WTC11 (cell line): ENCODE measurements at regions not wholly inside any gene's neighbourhood (a gene's known extent, or its start where the extent isn't known, plus 50 kb on each side); places are given as distances from the start of the nearest gene placed in this dataset.
"Not testable (repeated sequence)": the region's sequence is repeated elsewhere in the genome, so short reads cannot be mapped to it uniquely, and the experiment has no call there.

Experiments used
- ATAC-seq: fragments of 200-7000 bp; cut with Tn5 transposase; 2 replicates; pipeline ENCODE4 v1.10.0; 2021; ENCODE audit warnings: mild to moderate bottlenecking, moderate library complexity
- CTCF ChIA-PET: fragments of 300-600 bp; sonication (Branson Sonifier 250); formaldehyde crosslinking; loops from one replicate; lab custom pipeline; 2021; ENCODE audit warnings: antibody characterized with exemption; lab: Charles Lee
- POLR2A ChIA-PET: fragments of 350-600 bp; sonication (Branson Sonifier 250); formaldehyde crosslinking; loops from one replicate; lab custom pipeline; 2021; ENCODE audit warnings: antibody characterized with exemption; lab: Charles Lee
- DNase-seq: peaks from one replicate; pipeline ENCODE4 v3.0.0; 2021; ENCODE audit warnings: low spot score
- H3K27ac Mint-ChIP-seq: 2 replicates; pipeline ENCODE4 v1.8.0; 2021; ENCODE audit warnings: mixed read lengths
- H3K27me3 Mint-ChIP-seq: 2 replicates; pipeline ENCODE4 v1.8.0; 2021; ENCODE audit warnings: low read depth, mild to moderate bottlenecking, moderate library complexity, mixed read lengths
- H3K36me3 Mint-ChIP-seq: 2 replicates; pipeline ENCODE4 v1.8.0; 2021; ENCODE audit warnings: mixed read lengths
- H3K4me1 Mint-ChIP-seq: 2 replicates; pipeline ENCODE4 v1.8.0; 2022; ENCODE audit warnings: mixed read lengths
- H3K4me3 Mint-ChIP-seq: 2 replicates; pipeline ENCODE4 v1.8.0; 2021; ENCODE audit warnings: mild to moderate bottlenecking, moderate library complexity, mixed read lengths
- H3K9me3 Mint-ChIP-seq: 2 replicates; pipeline ENCODE4 v1.8.0; 2021; ENCODE audit warnings: mixed read lengths
- ATF6 ChIP-seq: sonication (generic); formaldehyde crosslinking; IDR thresholded peaks from 2 replicates; pipeline ENCODE4 v1.8.1; 2023; ENCODE audit warnings: mild to moderate bottlenecking, missing genetic modification reagents
- CREB1 ChIP-seq: sonication (generic); formaldehyde crosslinking; IDR thresholded peaks from 2 replicates; pipeline ENCODE4 v1.8.0; 2023; ENCODE audit warnings: mild to moderate bottlenecking, missing genetic modification reagents
- CREM ChIP-seq: sonication (generic); formaldehyde crosslinking; IDR thresholded peaks from 2 replicates; pipeline ENCODE4 v1.8.1; 2022; ENCODE audit warnings: mild to moderate bottlenecking, missing genetic modification reagents, moderate library complexity
- ELF4 ChIP-seq: sonication (generic); formaldehyde crosslinking; IDR thresholded peaks from 2 replicates; pipeline ENCODE4 v1.8.1; 2022; ENCODE audit warnings: low read depth, mild to moderate bottlenecking, moderate library complexity, missing genetic modification reagents
- EMX1 ChIP-seq: fragments of 250-450 bp; sonication (Bioruptor Pico); IDR thresholded peaks from 2 replicates; pipeline ENCODE4 v1.8.0; 2021; ENCODE audit warnings: mild to moderate bottlenecking
- FOXJ3 ChIP-seq: sonication (generic); formaldehyde crosslinking; IDR thresholded peaks from 2 replicates; pipeline ENCODE4 v1.9.0; 2021; ENCODE audit warnings: missing genetic modification reagents, mild to moderate bottlenecking, borderline replicate concordance
- FOXK1 ChIP-seq: sonication (generic); formaldehyde crosslinking; IDR thresholded peaks from 2 replicates; pipeline ENCODE4 v1.8.0; 2022; ENCODE audit warnings: mild to moderate bottlenecking, moderate library complexity, missing genetic modification reagents
- FOXP4 ChIP-seq: sonication (generic); formaldehyde crosslinking; IDR thresholded peaks from 2 replicates; pipeline ENCODE4 v1.8.0; 2022; ENCODE audit warnings: mild to moderate bottlenecking, missing genetic modification reagents
- GRHL2 ChIP-seq: fragments of 250-450 bp; sonication (Bioruptor Pico); IDR thresholded peaks from 2 replicates; pipeline ENCODE4 v1.8.0; 2022; ENCODE audit warnings: mild to moderate bottlenecking, moderate library complexity; ENCODE audit not compliant: insufficient replicate concordance, severe bottlenecking
- HMGA2 ChIP-seq: fragments of 250-450 bp; sonication (Bioruptor Pico); IDR thresholded peaks from 2 replicates; pipeline ENCODE4 v1.4.0; 2021; ENCODE audit warnings: mild to moderate bottlenecking, moderate library complexity
- HMGXB4 ChIP-seq: sonication (generic); formaldehyde crosslinking; IDR thresholded peaks from 2 replicates; pipeline ENCODE4 v1.8.1; 2023; ENCODE audit warnings: mild to moderate bottlenecking, moderate library complexity, missing genetic modification reagents
- IRF2 ChIP-seq: sonication (generic); formaldehyde crosslinking; IDR thresholded peaks from 2 replicates; pipeline ENCODE4 v1.8.0; 2022; ENCODE audit warnings: low read depth, missing genetic modification reagents, borderline replicate concordance
- JAZF1 ChIP-seq: fragments of 250-450 bp; sonication (Bioruptor Pico); IDR thresholded peaks from 2 replicates; pipeline ENCODE4 v1.9.0; 2021; ENCODE audit warnings: moderate library complexity, mild to moderate bottlenecking, inconsistent platforms
- MYBL2 ChIP-seq: sonication (generic); formaldehyde crosslinking; IDR thresholded peaks from 2 replicates; pipeline ENCODE4 v1.8.1; 2023; ENCODE audit warnings: mild to moderate bottlenecking, moderate library complexity, missing genetic modification reagents
- NFE2L1 ChIP-seq: sonication (generic); formaldehyde crosslinking; IDR thresholded peaks from 2 replicates; pipeline ENCODE4 v1.8.1; 2023; ENCODE audit warnings: missing genetic modification reagents
- PRRX2 ChIP-seq: fragments of 250-450 bp; sonication (Bioruptor Pico); IDR thresholded peaks from 2 replicates; pipeline ENCODE4 v1.8.0; 2021; ENCODE audit warnings: mild to moderate bottlenecking
- RORB ChIP-seq: fragments of 250-450 bp; sonication (Bioruptor Pico); IDR thresholded peaks from 2 replicates; pipeline ENCODE4 v1.9.0; 2021; ENCODE audit warnings: mild to moderate bottlenecking
- SOX15 ChIP-seq: fragments of 250-450 bp; sonication (Bioruptor Pico); IDR thresholded peaks from 2 replicates; pipeline ENCODE4 v1.9.0; 2021; ENCODE audit warnings: mild to moderate bottlenecking
- TEAD1 ChIP-seq: sonication (generic); formaldehyde crosslinking; IDR thresholded peaks from 2 replicates; pipeline ENCODE4 v1.8.0; 2022; ENCODE audit warnings: mild to moderate bottlenecking, missing genetic modification reagents
- ZNF121 ChIP-seq: sonication (generic); formaldehyde crosslinking; IDR thresholded peaks from 2 replicates; pipeline ENCODE4 v1.8.0; 2023; ENCODE audit warnings: missing genetic modification reagents
- ZNF671 ChIP-seq: fragments of 250-450 bp; sonication (Bioruptor Pico); IDR thresholded peaks from 2 replicates; pipeline ENCODE4 v1.8.0; 2021; ENCODE audit warnings: mild to moderate bottlenecking

GRCh38 chr9:81308404-81308803 lies 380.9 kb downstream of the TLE1 start (continued):
- no peak for TF ChIP-seq TEAD1 (CRISPR knock-in tag)
- TF ChIP-seq HMGXB4 = no peak
- no peak for TF ChIP-seq HMGA2
- no peak for TF ChIP-seq IRF2 (CRISPR knock-in tag)
- no peak for TF ChIP-seq CREM
- TF ChIP-seq MYBL2 (CRISPR knock-in tag) = no peak
- TF ChIP-seq JAZF1 = no peak
- TF ChIP-seq, all 79 proteins: peak for 0

- H3K27me3 Mint-ChIP-seq, H3K36me3 Mint-ChIP-seq, CTCF ChIA-PET, H3K27ac Mint-ChIP-seq, H3K4me1 Mint-ChIP-seq, H3K4me3 Mint-ChIP-seq, DNase-seq, POLR2A ChIA-PET, ATAC-seq: not testable (repeated sequence)
- H3K9me3 Mint-ChIP-seq = peaks cover 26% of the 10 kb centered on the region
These were observed 381.6 kb downstream of the TLE1 start for GRCh38 chr9:81307791-81308190.

- DNase-seq = no peak
- H3K36me3 Mint-ChIP-seq = peaks cover 10% of the 10 kb centered on the region
- TF ChIP-seq EMX1 (CRISPR knock-in tag) (no peak), FOXK1 (CRISPR knock-in tag) (no peak), NFE2L1 (CRISPR knock-in tag) (no peak), ZNF121 (no peak), ELF4 (CRISPR knock-in tag) (no peak), IRF2 (CRISPR knock-in tag) (no peak), SOX15 (CRISPR knock-in tag) (no peak), ZNF671 (CRISPR knock-in tag) (no peak), PRRX2 (CRISPR knock-in tag) (no peak), GRHL2 (CRISPR knock-in tag) (no peak), CREB1 (CRISPR knock-in tag) (no peak), ATF6 (CRISPR knock-in tag) (no peak), RORB (CRISPR knock-in tag) (no peak), FOXP4 (CRISPR knock-in tag) (no peak), FOXJ3 (CRISPR knock-in tag) (no peak)
- TF ChIP-seq, all 79 proteins: peak for 0
- H3K4me1 Mint-ChIP-seq = no peaks in the 10 kb centered on the region
- H3K27ac Mint-ChIP-seq = no peak overlapping the region
- CTCF ChIA-PET = no interaction called here
- H3K9me3 Mint-ChIP-seq = peaks cover 33% of the 10 kb centered on the region
- no peak overlapping the region for H3K4me3 Mint-ChIP-seq
- POLR2A ChIA-PET = no interaction called here
- no peaks in the 10 kb centered on the region for H3K27me3 Mint-ChIP-seq
- ATAC-seq = no peak
These were observed 383.7 kb downstream of the TLE1 start for GRCh38 chr9:81305561-81306182.
